ENCODE measurements at regions not wholly inside any gene's neighbourhood (a gene's known extent, or its start where the extent isn't known, plus 50 kb on each side); places are given as distances from the start of the nearest gene placed in this dataset.
"Not testable (repeated sequence)": the region's sequence is repeated elsewhere in the genome, so short reads cannot be mapped to it uniquely, and the experiment has no call there.

DNA sequence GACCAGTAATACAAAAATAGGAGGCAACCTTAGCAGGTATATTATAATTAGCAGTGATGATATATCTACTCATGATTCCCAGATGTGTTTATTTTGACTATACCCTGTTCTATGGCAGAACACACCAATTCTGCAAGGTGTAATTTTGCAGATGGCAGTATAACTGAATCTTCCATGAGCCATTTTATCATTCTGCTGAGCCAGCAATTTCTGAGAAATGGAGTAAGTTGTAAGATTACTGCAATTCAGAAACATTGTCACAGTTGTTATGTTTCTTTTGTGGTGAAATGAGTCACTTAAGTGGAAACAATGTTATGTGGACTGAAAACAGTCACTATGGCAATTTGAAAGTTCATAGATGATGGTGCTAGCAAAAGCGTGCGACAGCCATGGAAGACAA is 63.7 kb upstream of the RIMS1 start:
- Histone ChIP-seq H3K18ac (ENCODE audit: insufficient read length, low read depth, low read length) (no peak overlapping the region), H3K9ac (ENCODE audit: extremely low read depth, insufficient read length, low read length) (no peak overlapping the region), H3K4me1 (ENCODE audit: insufficient read depth, low read length) (no peaks in the 10 kb centered on the region), H2AK5ac (ENCODE audit: insufficient read length, low read length) (no peak overlapping the region), H3K4me2 (ENCODE audit: insufficient read depth, insufficient read length, low read length) (no peak overlapping the region), H2BK15ac (ENCODE audit: low read depth, low read length) (no peak overlapping the region), H3K27ac (ENCODE audit: insufficient read length, low read depth, low read length) (no peak overlapping the region), H3K14ac (ENCODE audit: insufficient read depth, low read length) (no peak overlapping the region), H4K20me1 (ENCODE audit: control insufficient read depth, insufficient read depth, insufficient read length) (no peaks in the 10 kb centered on the region), H3K56ac (ENCODE audit: insufficient read length, low read depth, low read length) (no peak overlapping the region), H3T11ph (ENCODE audit: low read length) (no peak overlapping the region), H3K23me2 (ENCODE audit: insufficient read length, low read depth, low read length, poor library complexity, severe bottlenecking) (no peaks in the 10 kb centered on the region), H2BK5ac (ENCODE audit: insufficient read length, low read length) (no peak overlapping the region), H4K91ac (ENCODE audit: insufficient read length, low read depth, low read length) (no peak overlapping the region), H3K9me3 (ENCODE audit: control insufficient read depth, low read depth, low read length) (no peaks in the 10 kb centered on the region), H2AFZ (ENCODE audit: low read length) (no peak overlapping the region), H3K79me1 (ENCODE audit: insufficient read depth, low read depth, low read length, poor library complexity, severe bottlenecking) (no peaks in the 10 kb centered on the region), H2BK120ac (ENCODE audit: low read depth, low read length, poor library complexity, severe bottlenecking) (no peak overlapping the region), H4K8ac (replicated peaks; ENCODE audit: insufficient read length, low read depth, low read length) (no peak overlapping the region), H3K4ac (ENCODE audit: low read depth, low read length) (no peak overlapping the region), H4K5ac (ENCODE audit: insufficient read length, low read depth, low read length) (no peak overlapping the region), H2BK20ac (ENCODE audit: low read depth, low read length, poor library complexity, severe bottlenecking) (no peak overlapping the region), H3K79me2 (ENCODE audit: insufficient read depth, low read length) (no peaks in the 10 kb centered on the region), H2BK12ac (ENCODE audit: insufficient read length, low read depth, low read length) (no peak overlapping the region), H3K23ac (ENCODE audit: insufficient read length, low read depth, low read length) (no peak overlapping the region), H3K27me3 (ENCODE audit: insufficient read depth, low read length) (no peaks in the 10 kb centered on the region)
- peaks cover 0 to 12% (median 0%) of the 10 kb centered on the region in 3 experiments; a peak in 1 of 7 replicates for H3K36me3 Mint-ChIP-seq (ENCODE audit: insufficient read depth in 1 of 3, low read depth in 3 of 3)
- WGBS (ENCODE audit: extremely low coverage, insufficient read length, low lambda C conversion rate), result no CpG with 5 or more reads among the region's 2 CpGs
- H3K4me1 Mint-ChIP-seq, result 0 out of 4 replicates have a peak, but pooled peaks cover 4 to 6% of the 10 kb centered on the region in 2 experiments
- H3K9me3 Mint-ChIP-seq, result peaks cover 4 to 15% of the 10 kb centered on the region in 2 experiments; a peak in 4 of 5 replicates
- DNase-seq, result no peak
- no peaks in the 10 kb centered on the region for H3K27me3 Mint-ChIP-seq (ENCODE audit: low read depth)
- no peak overlapping the region for H3K4me3 Mint-ChIP-seq
- TF ChIP-seq, protein P1, sequence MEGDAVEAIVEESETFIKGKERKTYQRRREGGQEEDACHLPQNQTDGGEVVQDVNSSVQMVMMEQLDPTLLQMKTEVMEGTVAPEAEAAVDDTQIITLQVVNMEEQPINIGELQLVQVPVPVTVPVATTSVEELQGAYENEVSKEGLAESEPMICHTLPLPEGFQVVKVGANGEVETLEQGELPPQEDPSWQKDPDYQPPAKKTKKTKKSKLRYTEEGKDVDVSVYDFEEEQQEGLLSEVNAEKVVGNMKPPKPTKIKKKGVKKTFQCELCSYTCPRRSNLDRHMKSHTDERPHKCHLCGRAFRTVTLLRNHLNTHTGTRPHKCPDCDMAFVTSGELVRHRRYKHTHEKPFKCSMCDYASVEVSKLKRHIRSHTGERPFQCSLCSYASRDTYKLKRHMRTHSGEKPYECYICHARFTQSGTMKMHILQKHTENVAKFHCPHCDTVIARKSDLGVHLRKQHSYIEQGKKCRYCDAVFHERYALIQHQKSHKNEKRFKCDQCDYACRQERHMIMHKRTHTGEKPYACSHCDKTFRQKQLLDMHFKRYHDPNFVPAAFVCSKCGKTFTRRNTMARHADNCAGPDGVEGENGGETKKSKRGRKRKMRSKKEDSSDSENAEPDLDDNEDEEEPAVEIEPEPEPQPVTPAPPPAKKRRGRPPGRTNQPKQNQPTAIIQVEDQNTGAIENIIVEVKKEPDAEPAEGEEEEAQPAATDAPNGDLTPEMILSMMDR (conservative IDR thresholded peaks at IDR 0.05), result no peak
- no peak overlapping the region for H3K27ac Mint-ChIP-seq

DNA sequence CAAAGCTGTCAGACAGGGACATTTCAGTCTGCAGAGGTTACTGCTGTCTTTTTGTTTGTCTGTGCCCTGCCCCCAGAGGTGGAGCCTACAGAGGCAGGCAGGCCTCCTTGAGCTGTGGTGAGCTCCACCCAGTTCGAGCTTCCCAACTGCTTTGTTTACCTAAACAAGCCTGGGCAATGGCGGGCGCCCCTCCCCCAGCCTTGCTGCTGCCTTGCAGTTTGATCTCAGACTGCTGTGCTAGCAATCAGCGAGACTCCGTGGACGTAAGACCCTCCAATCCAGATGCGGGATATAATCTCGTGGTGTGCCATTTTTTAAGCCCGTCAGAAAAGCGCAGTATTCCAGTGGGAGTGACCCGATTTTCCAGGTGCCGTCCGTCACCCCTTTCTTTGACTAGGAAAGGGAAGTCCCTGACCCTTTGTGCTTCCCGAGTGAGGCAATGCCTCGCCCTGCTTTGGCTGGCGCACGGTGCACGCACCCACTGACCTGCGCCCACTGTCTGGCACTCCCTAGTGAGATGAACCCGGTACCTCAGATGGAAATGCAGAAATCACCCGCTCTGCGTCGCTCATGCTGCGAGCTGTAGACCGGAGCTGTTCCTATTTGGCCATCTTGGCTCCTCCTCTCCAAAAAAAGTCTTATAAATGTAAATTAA is 54.1 kb upstream of the RIMS1 start:
- not testable (repeated sequence) for H4K8ac ChIP-seq (replicated peaks; ENCODE audit: insufficient read length, low read depth, low read length); H2BK120ac ChIP-seq (ENCODE audit: low read depth, low read length, poor library complexity, severe bottlenecking); H3K27me3 Mint-ChIP-seq (ENCODE audit: low read depth); H2AK5ac ChIP-seq (ENCODE audit: insufficient read length, low read length); H3K9ac ChIP-seq (ENCODE audit: extremely low read depth, insufficient read length, low read length); H3K79me1 ChIP-seq (ENCODE audit: insufficient read depth, low read depth, low read length, poor library complexity, severe bottlenecking); H2BK5ac ChIP-seq (ENCODE audit: insufficient read length, low read length); H3K23me2 ChIP-seq (ENCODE audit: insufficient read length, low read depth, low read length, poor library complexity, severe bottlenecking); H3K9me3 ChIP-seq (ENCODE audit: control insufficient read depth, low read depth, low read length); H2AFZ ChIP-seq (ENCODE audit: low read length); H3K56ac ChIP-seq (ENCODE audit: insufficient read length, low read depth, low read length); H3K23ac ChIP-seq (ENCODE audit: insufficient read length, low read depth, low read length); H4K5ac ChIP-seq (ENCODE audit: insufficient read length, low read depth, low read length); H3K18ac ChIP-seq (ENCODE audit: insufficient read length, low read depth, low read length); H3K4me3 Mint-ChIP-seq; H3K79me2 ChIP-seq (ENCODE audit: insufficient read depth, low read length); H3T11ph ChIP-seq (ENCODE audit: low read length); H2BK15ac ChIP-seq (ENCODE audit: low read depth, low read length); H3K4me2 ChIP-seq (ENCODE audit: insufficient read depth, insufficient read length, low read length); H4K20me1 ChIP-seq (ENCODE audit: control insufficient read depth, insufficient read depth, insufficient read length); H3K4me1 Mint-ChIP-seq; H4K91ac ChIP-seq (ENCODE audit: insufficient read length, low read depth, low read length); H3K27me3 ChIP-seq (ENCODE audit: insufficient read depth, low read length); H3K27ac ChIP-seq (ENCODE audit: insufficient read length, low read depth, low read length); H3K4ac ChIP-seq (ENCODE audit: low read depth, low read length); H2BK12ac ChIP-seq (ENCODE audit: insufficient read length, low read depth, low read length); H2BK20ac ChIP-seq (ENCODE audit: low read depth, low read length, poor library complexity, severe bottlenecking); H3K14ac ChIP-seq (ENCODE audit: insufficient read depth, low read length); H3K4me1 ChIP-seq (ENCODE audit: insufficient read depth, low read length)
- peak overlapping the region in 2 of 3 experiments; percentile 57 to 62; a peak in 1 of 7 replicates for H3K27ac Mint-ChIP-seq
- WGBS (ENCODE audit: extremely low coverage, insufficient read length, low lambda C conversion rate), result no CpG with 5 or more reads among the region's 25 CpGs
- peak; percentile 34 for DNase-seq
- H3K36me3 Mint-ChIP-seq (ENCODE audit: insufficient read depth in 1 of 3, low read depth in 3 of 3), result peaks cover 8 to 27% (median 12%) of the 10 kb centered on the region in 3 experiments; a peak in 6 of 7 replicates
- H3K9me3 Mint-ChIP-seq, result peaks cover 24 to 29% of the 10 kb centered on the region in 2 experiments
